OCI-LY3 (cell line): ENCODE measurements at regions not wholly inside any gene's neighbourhood (a gene's known extent, or its start where the extent isn't known, plus 50 kb on each side); places are given as distances from the start of the nearest gene placed in this dataset.

Source experiments
- H2AFZ ChIP-seq: fragments of 200-600, 300-600 bp; shearing (Covaris generic); 2 replicates; pipeline ENCODE4 v1.6.0; 2014; ENCODE audit warnings: antibody characterized with exemption, low read depth, low read length
- H3K27ac ChIP-seq: fragments of 200-600, 300-600 bp; sonication (generic); 2 replicates; pipeline ENCODE4 v1.5.1; 2014; ENCODE audit warnings: mild to moderate bottlenecking, low read length, moderate library complexity, mixed read lengths
- H3K27me3 ChIP-seq: fragments of 200-600, 300-600 bp; sonication (generic); 2 replicates; pipeline ENCODE4 v1.6.1; 2014; ENCODE audit warnings: low read depth, low read length, mixed read lengths
- H3K36me3 ChIP-seq: fragments of 200-600, 300-600 bp; sonication (generic); replicated peaks from 2 replicates; pipeline ENCODE3; 2014; ENCODE audit warnings: low read depth, low read length, mixed read lengths
- H3K4me1 ChIP-seq: fragments of 300-600, 200-600 bp; sonication (generic); 2 replicates; pipeline ENCODE4 v1.6.1; 2014; ENCODE audit warnings: low read length, mixed read lengths
- H3K4me2 ChIP-seq: fragments of 200-600, 300-600 bp; sonication (generic); 2 replicates; pipeline ENCODE4 v1.6.1; 2014; ENCODE audit warnings: low read length, mixed read lengths
- H3K4me3 ChIP-seq: fragments of 300-600, 200-600 bp; sonication (generic); 2 replicates; pipeline ENCODE4 v1.5.1; 2014; ENCODE audit warnings: antibody characterized with exemption, mild to moderate bottlenecking, low read length, moderate library complexity
- H3K79me2 ChIP-seq: fragments of 300-600, 200-600 bp; shearing (Covaris generic); 2 replicates; pipeline ENCODE4 v1.6.1; 2014; ENCODE audit warnings: mild to moderate bottlenecking, low read length, mixed read lengths
- H3K9ac ChIP-seq: fragments of 300-600, 200-600 bp; shearing (Covaris generic); 2 replicates; pipeline ENCODE4 v1.6.0; 2014; ENCODE audit warnings: mild to moderate bottlenecking, low read length, moderate library complexity
- H3K9me3 ChIP-seq: fragments of 200-600, 300-600 bp; shearing (Covaris generic); 2 replicates; pipeline ENCODE4 v1.6.1; 2014; ENCODE audit warnings: low read length, mixed read lengths; ENCODE audit not compliant: insufficient read depth
- H4K20me1 ChIP-seq: fragments of 200-600, 300-600 bp; sonication (generic); 2 replicates; pipeline ENCODE4 v1.6.1; 2016; ENCODE audit warnings: low read length, mixed read lengths; ENCODE audit not compliant: insufficient read depth
- CTCF ChIP-seq: fragments of 200-600, 300-600 bp; sonication (generic); IDR thresholded peaks from 2 replicates; pipeline ENCODE4 v1.5.1; 2014; ENCODE audit warnings: antibody characterized with exemption, low read length, low read depth
- EZH2phosphoT487 ChIP-seq: fragments of 200-600 bp; shearing (Covaris generic); IDR thresholded peaks from 2 replicates; pipeline ENCODE4 v1.6.1; 2018; ENCODE audit warnings: antibody characterized with exemption, mixed run types, low read depth

GRCh38 chr11:30730011-30730410 is 143.9 kb upstream of the MPPED2 start:
- Histone ChIP-seq H3K4me1 (no peaks in the 10 kb centered on the region), H4K20me1 (no peaks in the 10 kb centered on the region), H2AFZ (no peak overlapping the region)

GRCh38 chr11:30729187-30729713 is 143.1 kb upstream of the MPPED2 start:
- Histone ChIP-seq H2AFZ (no peak overlapping the region), H4K20me1 (no peaks in the 10 kb centered on the region), H3K4me1 (no peaks in the 10 kb centered on the region), H3K9ac (no peak overlapping the region), H3K27me3 (no peaks in the 10 kb centered on the region), H3K27ac (no peak overlapping the region), H3K4me2 (no peak overlapping the region), H3K36me3 (no peaks in the 10 kb centered on the region), H3K4me3 (no peak overlapping the region), H3K79me2 (no peaks in the 10 kb centered on the region), H3K9me3 (no peaks in the 10 kb centered on the region)
- TF ChIP-seq EZH2phosphoT487 (no peak), CTCF (no peak)

More at GRCh38 chr11:30730011-30730410, 143.9 kb upstream of the MPPED2 start:
- H3K36me3 ChIP-seq = no peaks in the 10 kb centered on the region
- no peak for TF ChIP-seq EZH2phosphoT487
- no peak for TF ChIP-seq CTCF
- H3K79me2 ChIP-seq = no peaks in the 10 kb centered on the region
- H3K4me3 ChIP-seq = no peak overlapping the region
- no peaks in the 10 kb centered on the region for H3K27me3 ChIP-seq
- H3K9ac ChIP-seq = no peak overlapping the region
- H3K27ac ChIP-seq = no peak overlapping the region
- H3K9me3 ChIP-seq = no peaks in the 10 kb centered on the region
- H3K4me2 ChIP-seq = no peak overlapping the region

GRCh38 chr11:30725645-30726195 is 139.6 kb upstream of the MPPED2 start:
- no peak overlapping the region for H3K27ac ChIP-seq
- H3K4me2 ChIP-seq = no peak overlapping the region
- no peaks in the 10 kb centered on the region for H3K79me2 ChIP-seq
- no peaks in the 10 kb centered on the region for H3K27me3 ChIP-seq
- no peaks in the 10 kb centered on the region for H4K20me1 ChIP-seq
- no peaks in the 10 kb centered on the region for H3K4me1 ChIP-seq
- H2AFZ ChIP-seq = no peak overlapping the region
- H3K36me3 ChIP-seq = no peaks in the 10 kb centered on the region
- TF ChIP-seq EZH2phosphoT487 (no peak), CTCF (no peak)
- no peaks in the 10 kb centered on the region for H3K9me3 ChIP-seq
- H3K4me3 ChIP-seq = no peak overlapping the region
- H3K9ac ChIP-seq = no peak overlapping the region

- H3K9me3 ChIP-seq = no peaks in the 10 kb centered on the region
- no peaks in the 10 kb centered on the region for H3K36me3 ChIP-seq
- H3K4me2 ChIP-seq = no peak overlapping the region
- no peaks in the 10 kb centered on the region for H3K4me1 ChIP-seq
- H3K9ac ChIP-seq = no peak overlapping the region
- TF ChIP-seq CTCF = no peak
- no peak for TF ChIP-seq EZH2phosphoT487
- H2AFZ ChIP-seq = no peak overlapping the region
- H3K79me2 ChIP-seq = no peaks in the 10 kb centered on the region
- H4K20me1 ChIP-seq = no peaks in the 10 kb centered on the region
- no peaks in the 10 kb centered on the region for H3K27me3 ChIP-seq
- H3K27ac ChIP-seq = no peak overlapping the region
- H3K4me3 ChIP-seq = no peak overlapping the region
These were observed 138.1 kb upstream of the MPPED2 start for GRCh38 chr11:30724274-30724673.
